ENCODE measurements at regions not wholly inside any gene's neighbourhood (a gene's known extent, or its start where the extent isn't known, plus 50 kb on each side); places are given as distances from the start of the nearest gene placed in this dataset.

DNA sequence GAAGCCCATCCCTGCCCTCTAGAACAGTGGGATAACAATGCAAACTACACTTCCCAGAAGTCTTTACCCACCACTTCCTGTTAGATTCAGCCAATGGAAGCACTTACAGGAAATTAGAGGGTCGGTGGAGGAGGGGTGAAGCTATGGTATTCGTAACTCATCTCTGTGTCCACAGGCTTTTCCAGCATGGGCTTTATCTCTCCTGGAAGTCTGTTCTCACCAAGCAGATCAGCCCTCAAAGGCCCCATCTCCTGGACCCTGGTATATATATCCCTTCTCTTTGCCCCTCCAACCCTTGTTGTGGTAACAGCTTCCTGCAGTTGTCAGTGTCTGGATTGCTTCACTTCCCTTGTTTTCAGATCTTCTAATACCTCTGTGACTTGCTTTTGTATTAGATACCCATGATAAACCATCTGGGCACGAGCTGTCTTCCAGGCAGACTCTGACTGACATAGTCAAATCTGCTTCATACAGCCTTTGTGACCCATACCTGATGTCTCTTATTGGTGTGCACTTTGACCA, 475.0 kb upstream of the POU3F3 start:
- peak; percentile 12 for DNase-seq
- H3K27ac ChIP-seq (ENCODE audit: low read length) = no peak overlapping the region

DNA sequence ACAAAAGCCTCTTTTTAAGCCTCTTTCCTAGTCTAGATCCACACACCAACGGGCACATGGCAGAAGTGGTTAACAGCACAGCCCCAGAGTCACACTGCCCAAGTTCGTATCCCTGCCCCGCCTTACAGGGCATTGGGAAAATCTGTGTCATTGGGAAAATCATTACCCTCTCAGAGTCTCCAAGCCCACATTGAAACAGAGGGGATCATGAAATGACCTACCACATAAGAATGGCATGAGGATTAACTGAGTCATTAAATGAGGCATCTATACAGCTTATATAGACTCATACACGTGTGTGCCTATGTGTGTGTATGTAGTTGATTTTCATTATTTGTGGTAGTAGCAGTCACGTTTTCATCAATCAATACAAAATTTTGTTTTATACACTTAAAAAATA, 469.0 kb upstream of the POU3F3 start:
- H3K36me3 ChIP-seq (replicated peaks; ENCODE audit: insufficient read depth, low read length) = no peaks in the 10 kb centered on the region
- H4K20me1 ChIP-seq (ENCODE audit: insufficient read depth, low read length) = no peaks in the 10 kb centered on the region
- no peaks in the 10 kb centered on the region for H3K9me2 ChIP-seq (replicated peaks; ENCODE audit: insufficient read depth, low read length)
- no peak overlapping the region for H3K4me2 ChIP-seq (ENCODE audit: low read depth, low read length)
- TF ChIP-seq EZH2phosphoT487 (IDR thresholded peaks at IDR 0.05; ENCODE audit: low read length) = no peak
- no peak for TF ChIP-seq EZH2 (optimal IDR thresholded peaks at IDR 0.05; ENCODE audit: low read depth, low read length)
- TF ChIP-seq, protein P1, sequence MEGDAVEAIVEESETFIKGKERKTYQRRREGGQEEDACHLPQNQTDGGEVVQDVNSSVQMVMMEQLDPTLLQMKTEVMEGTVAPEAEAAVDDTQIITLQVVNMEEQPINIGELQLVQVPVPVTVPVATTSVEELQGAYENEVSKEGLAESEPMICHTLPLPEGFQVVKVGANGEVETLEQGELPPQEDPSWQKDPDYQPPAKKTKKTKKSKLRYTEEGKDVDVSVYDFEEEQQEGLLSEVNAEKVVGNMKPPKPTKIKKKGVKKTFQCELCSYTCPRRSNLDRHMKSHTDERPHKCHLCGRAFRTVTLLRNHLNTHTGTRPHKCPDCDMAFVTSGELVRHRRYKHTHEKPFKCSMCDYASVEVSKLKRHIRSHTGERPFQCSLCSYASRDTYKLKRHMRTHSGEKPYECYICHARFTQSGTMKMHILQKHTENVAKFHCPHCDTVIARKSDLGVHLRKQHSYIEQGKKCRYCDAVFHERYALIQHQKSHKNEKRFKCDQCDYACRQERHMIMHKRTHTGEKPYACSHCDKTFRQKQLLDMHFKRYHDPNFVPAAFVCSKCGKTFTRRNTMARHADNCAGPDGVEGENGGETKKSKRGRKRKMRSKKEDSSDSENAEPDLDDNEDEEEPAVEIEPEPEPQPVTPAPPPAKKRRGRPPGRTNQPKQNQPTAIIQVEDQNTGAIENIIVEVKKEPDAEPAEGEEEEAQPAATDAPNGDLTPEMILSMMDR (IDR thresholded peaks at IDR 0.05; ENCODE audit: low read length) = no peak
- H3K4me1 ChIP-seq (ENCODE audit: low read length) = no peaks in the 10 kb centered on the region
- DNase-seq = no peak
- H3F3A ChIP-seq (ENCODE audit: insufficient read depth, low read length) = no peaks in the 10 kb centered on the region
- H2AFZ ChIP-seq (ENCODE audit: low read length) = no peak overlapping the region
- H3K27ac ChIP-seq (ENCODE audit: low read length) = no peak overlapping the region
- no peaks in the 10 kb centered on the region for H3K27me3 ChIP-seq (replicated peaks; ENCODE audit: insufficient read depth, low read length)
- no peaks in the 10 kb centered on the region for H3K79me2 ChIP-seq (ENCODE audit: low read length)
- H3K9ac ChIP-seq (ENCODE audit: low read length) = no peak overlapping the region
- no peaks in the 10 kb centered on the region for H3K9me3 ChIP-seq (replicated peaks; ENCODE audit: insufficient read depth, low read length)
- no peak overlapping the region for H3K4me3 ChIP-seq (ENCODE audit: low read length)

More for the DNA sequence above, 475.0 kb upstream of the POU3F3 start:
- Histone ChIP-seq H3K9ac (ENCODE audit: low read length) (no peak overlapping the region), H3K9me2 (replicated peaks; ENCODE audit: insufficient read depth, low read length) (no peaks in the 10 kb centered on the region), H3K4me1 (ENCODE audit: low read length) (no peaks in the 10 kb centered on the region), H3K4me2 (ENCODE audit: low read depth, low read length) (no peak overlapping the region), H3F3A (ENCODE audit: insufficient read depth, low read length) (no peaks in the 10 kb centered on the region), H3K27me3 (replicated peaks; ENCODE audit: insufficient read depth, low read length) (no peaks in the 10 kb centered on the region), H2AFZ (ENCODE audit: low read length) (peak overlapping the region; percentile 60), H3K4me3 (ENCODE audit: low read length) (peak overlapping the region; percentile 29; the same call in 1 of the 2 replicates), H3K9me3 (replicated peaks; ENCODE audit: insufficient read depth, low read length) (no peaks in the 10 kb centered on the region), H3K36me3 (replicated peaks; ENCODE audit: insufficient read depth, low read length) (no peaks in the 10 kb centered on the region), H4K20me1 (ENCODE audit: insufficient read depth, low read length) (no peaks in the 10 kb centered on the region), H3K79me2 (ENCODE audit: low read length) (no peaks in the 10 kb centered on the region)
- TF ChIP-seq, protein P1 (IDR thresholded peaks at IDR 0.05; ENCODE audit: low read length) = no peak
- no peak for TF ChIP-seq EZH2phosphoT487 (IDR thresholded peaks at IDR 0.05; ENCODE audit: low read length)
- no peak for TF ChIP-seq EZH2 (optimal IDR thresholded peaks at IDR 0.05; ENCODE audit: low read depth, low read length)

DNA sequence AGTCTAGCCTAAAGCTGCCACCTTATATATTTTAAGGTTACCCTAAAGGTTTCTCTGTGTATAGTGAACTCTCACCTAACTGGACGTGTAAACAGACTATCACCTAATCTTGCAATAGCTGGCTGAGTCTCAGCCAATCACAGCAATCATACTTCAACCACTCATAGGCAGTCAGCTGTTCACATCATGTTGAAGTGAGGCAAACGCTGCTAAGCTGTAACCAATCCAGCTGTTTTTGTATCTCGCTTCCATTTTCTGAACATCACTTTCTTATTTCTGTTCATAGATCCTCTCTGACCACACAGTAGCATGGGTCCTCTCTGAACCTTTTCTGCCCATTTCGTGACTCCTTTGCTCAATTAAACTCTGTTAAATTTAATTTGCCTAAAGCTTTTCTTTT, 468.2 kb upstream of the POU3F3 start:
- H3K4me2 ChIP-seq (ENCODE audit: low read depth, low read length) = no peak overlapping the region
- no peaks in the 10 kb centered on the region for H3F3A ChIP-seq (ENCODE audit: insufficient read depth, low read length)
- TF ChIP-seq, protein P1 (IDR thresholded peaks at IDR 0.05; ENCODE audit: low read length) = no peak
- no peak for TF ChIP-seq EZH2phosphoT487 (IDR thresholded peaks at IDR 0.05; ENCODE audit: low read length)
- no peak for TF ChIP-seq EZH2 (optimal IDR thresholded peaks at IDR 0.05; ENCODE audit: low read depth, low read length)
- H3K27me3 ChIP-seq (replicated peaks; ENCODE audit: insufficient read depth, low read length) = no peaks in the 10 kb centered on the region
- no peak overlapping the region for H2AFZ ChIP-seq (ENCODE audit: low read length)
- H3K4me3 ChIP-seq (ENCODE audit: low read length) = no peak overlapping the region
- no peaks in the 10 kb centered on the region for H3K9me3 ChIP-seq (replicated peaks; ENCODE audit: insufficient read depth, low read length)
- H4K20me1 ChIP-seq (ENCODE audit: insufficient read depth, low read length) = no peaks in the 10 kb centered on the region
- H3K4me1 ChIP-seq (ENCODE audit: low read length) = no peaks in the 10 kb centered on the region
- H3K36me3 ChIP-seq (replicated peaks; ENCODE audit: insufficient read depth, low read length) = no peaks in the 10 kb centered on the region
- no peak for DNase-seq
- H3K27ac ChIP-seq (ENCODE audit: low read length) = no peak overlapping the region
- H3K9me2 ChIP-seq (replicated peaks; ENCODE audit: insufficient read depth, low read length) = no peaks in the 10 kb centered on the region
- H3K9ac ChIP-seq (ENCODE audit: low read length) = no peak overlapping the region
- H3K79me2 ChIP-seq (ENCODE audit: low read length) = no peaks in the 10 kb centered on the region

All from MM.1S (cell line).